HFF-Myc (cell line): ENCODE measurements at regions not wholly inside any gene's neighbourhood (a gene's known extent, or its start where the extent isn't known, plus 50 kb on each side); places are given as distances from the start of the nearest gene placed in this dataset.
"Not testable (repeated sequence)": the region's sequence is repeated elsewhere in the genome, so short reads cannot be mapped to it uniquely, and the experiment has no call there.

Experiments used
- DNase-seq: peaks from one replicate; pipeline ENCODE4 v3.0.0-alpha.2; 2011; ENCODE audit warnings: low read depth; ENCODE audit errors: extremely low read depth
- H3K4me3 ChIP-seq: replicated peaks from 2 replicates; pipeline ENCODE4 v1.5.1; 2011; ENCODE audit warnings: low read depth, mild to moderate bottlenecking, control low read depth, low read length
- CTCF ChIP-seq: IDR thresholded peaks from 2 replicates; pipeline ENCODE4 v1.5.1; 2012; ENCODE audit warnings: mild to moderate bottlenecking, low read depth, low read length, control low read depth; ENCODE audit errors: missing control alignments

GRCh38 chr13:63457186-63457585 lies 2041.5 kb upstream of the PCDH20 start:
- no peak for TF ChIP-seq CTCF
- DNase-seq: no peak
- no peak overlapping the region for H3K4me3 ChIP-seq

GRCh38 chr13:63455938-63456337 lies 2040.3 kb upstream of the PCDH20 start:
- no peak for TF ChIP-seq CTCF
- no peak for DNase-seq

GRCh38 chr13:63449550-63449949 lies 2033.9 kb upstream of the PCDH20 start:
- H3K4me3 ChIP-seq: no peak overlapping the region
- no peak for TF ChIP-seq CTCF
- DNase-seq: no peak

More at GRCh38 chr13:63455938-63456337, 2040.3 kb upstream of the PCDH20 start:
- no peak overlapping the region for H3K4me3 ChIP-seq

GRCh38 chr13:63448692-63449091 lies 2033.0 kb upstream of the PCDH20 start:
- no peak for TF ChIP-seq CTCF
- no peak overlapping the region for H3K4me3 ChIP-seq
- no peak for DNase-seq

DNA sequence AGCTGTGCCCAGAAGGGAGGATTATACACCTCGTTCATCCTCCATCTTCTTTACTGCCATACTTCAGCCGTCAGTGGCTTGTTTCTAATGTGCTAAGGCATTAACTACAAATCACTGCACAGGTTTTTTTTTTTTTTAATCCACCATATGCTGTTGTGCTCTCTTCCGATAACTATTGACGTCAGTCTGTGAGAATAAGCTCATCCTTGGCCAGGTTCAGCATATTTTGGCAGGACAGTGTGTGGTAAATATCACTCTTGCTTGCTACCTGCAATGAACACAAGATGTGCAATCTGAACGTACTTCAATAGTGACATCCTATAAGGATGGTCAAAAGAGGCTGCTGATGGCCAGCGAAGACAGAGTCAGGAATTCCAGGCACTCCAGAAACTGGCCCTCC lies 2030.7 kb upstream of the PCDH20 start:
- no peak for TF ChIP-seq CTCF
- H3K4me3 ChIP-seq: no peak overlapping the region
- no peak for DNase-seq

DNA sequence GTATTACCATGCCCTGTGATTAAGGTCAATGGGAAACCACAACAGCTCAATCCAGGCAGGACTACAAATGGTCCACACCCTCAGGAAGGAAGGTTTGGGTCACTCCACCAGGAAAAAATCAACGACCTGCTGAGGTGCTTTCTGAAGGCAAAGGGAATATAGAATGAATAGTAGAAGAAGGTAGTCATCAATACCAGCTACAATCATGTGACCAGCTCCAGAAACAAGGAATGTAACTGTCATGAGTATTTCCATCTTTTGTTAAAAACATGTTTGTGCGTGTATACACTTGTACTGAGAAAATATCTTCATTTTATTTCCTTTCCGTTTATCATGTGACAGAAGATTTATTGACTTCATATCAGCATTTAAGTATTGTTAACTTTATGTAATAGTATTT lies 2028.6 kb upstream of the PCDH20 start:
- not testable (repeated sequence) for DNase-seq, H3K4me3 ChIP-seq

GRCh38 chr13:63438951-63439350 lies 2023.3 kb upstream of the PCDH20 start:
- no peak for TF ChIP-seq CTCF
- DNase-seq: no peak
- no peak overlapping the region for H3K4me3 ChIP-seq

DNA sequence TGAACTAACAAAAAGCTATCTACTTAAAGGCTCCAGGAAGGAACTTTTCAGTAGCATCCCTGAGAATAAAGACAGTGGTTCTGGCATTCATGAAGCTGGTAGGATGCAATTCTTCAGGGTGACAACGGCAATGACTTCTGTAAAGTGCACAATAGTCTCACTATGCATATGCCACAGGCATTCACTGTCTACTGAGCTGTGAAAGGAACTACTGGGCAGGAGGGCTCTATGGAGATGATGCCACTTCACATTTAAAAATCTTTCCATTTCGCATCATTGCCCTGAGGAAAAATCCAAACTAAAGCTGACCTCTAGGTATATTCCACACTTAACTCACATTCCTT lies 2020.6 kb upstream of the PCDH20 start:
- TF ChIP-seq CTCF: no peak
- no peak for DNase-seq

More for the DNA sequence above, 2020.6 kb upstream of the PCDH20 start:
- no peak overlapping the region for H3K4me3 ChIP-seq
